GM12878 (cell line): ENCODE measurements at regions not wholly inside any gene's neighbourhood (a gene's known extent, or its start where the extent isn't known, plus 50 kb on each side); places are given as distances from the start of the nearest gene placed in this dataset.

ENCODE experiments used
- ATAC-seq: fragments of 200-7000 bp; cut with Tn5 transposase; 3 replicates; pipeline ENCODE4 v1.9.1; 2020; ENCODE audit warnings: mild to moderate bottlenecking, moderate library complexity
- BruUV-seq: library from RNA; stranded (reverse); fragments of 400-500 nt; replicated peaks from 2 replicates; lab custom pipeline; 2021; lab: Mats Ljungman, UMichigan
- CTCF ChIA-PET: fragments of 300-600 bp; sonication (Branson Sonifier 250); formaldehyde crosslinking; extraction: SDS; loops from one replicate; lab custom pipeline; 2021; ENCODE audit warnings: inconsistent platforms; lab: Yijun Ruan, JAX
- POLR2A ChIA-PET: fragments of 350-600 bp; formaldehyde crosslinking; extraction: SDS; loops from one replicate; lab custom pipeline; 2021; ENCODE audit warnings: inconsistent platforms; lab: Charles Lee
- RAD21 ChIA-PET: fragments of 300-600 bp; sonication (Branson Sonifier 250); formaldehyde crosslinking; loops from one replicate; lab custom pipeline; 2023; ENCODE audit warnings: antibody characterized with exemption; ENCODE audit not compliant: unreplicated experiment; lab: Charles Lee
- SMC1A ChIA-PET: fragments of 300-600 bp; sonication (Branson Sonifier 250); formaldehyde crosslinking; loops from one replicate; lab custom pipeline; 2023; ENCODE audit not compliant: unreplicated experiment, uncharacterized antibody; lab: Charles Lee
- DNase-seq: peaks from one replicate; pipeline ENCODE4 v3.0.0-alpha.2; 2011; ENCODE audit warnings: low read depth, low spot score
- FAIRE-seq: peaks from 3 replicates; lab custom pipeline; 2011; peaks lifted over from hg19 to GRCh38; lab: Jason Lieb, UNC
- H2AFZ ChIP-seq: 2 replicates; pipeline ENCODE4 v1.6.0; 2011; ENCODE audit warnings: low read depth, low read length, control low read depth; ENCODE audit not compliant: control insufficient read depth
- H3K27ac ChIP-seq: 2 replicates; pipeline ENCODE4 v1.5.1; 2011; ENCODE audit warnings: control low read depth; ENCODE audit not compliant: control insufficient read depth, insufficient read depth
- H3K27me3 ChIP-seq, 2 experiments: replicated peaks in 1 of 2; 2 replicates each; pipeline versions ENCODE4 v1.6.0 to v1.6.1; 2011; ENCODE audit warnings: low read length in 1 of 2; ENCODE audit not compliant: control insufficient read depth in 2 of 2, insufficient read depth in 2 of 2
- H3K36me3 ChIP-seq, 2 experiments: 2 replicates each; pipeline ENCODE4 v1.5.1; 2011; ENCODE audit warnings: low read length in 1 of 2; ENCODE audit not compliant: control insufficient read depth in 2 of 2, insufficient read depth in 2 of 2
- H3K4me1 ChIP-seq: 2 replicates; pipeline ENCODE4 v1.6.1; 2011; ENCODE audit warnings: mild to moderate bottlenecking, low read length, moderate library complexity, mixed read lengths; ENCODE audit not compliant: control insufficient read depth, insufficient read depth
- H3K4me2 ChIP-seq: 2 replicates; pipeline ENCODE4 v1.6.0; 2011; ENCODE audit warnings: control low read depth; ENCODE audit not compliant: control insufficient read depth, insufficient read depth
- H3K4me3 ChIP-seq: fragments of 200-600 bp; sonication (generic); 2 replicates; pipeline ENCODE4 v1.5.1; 2016
- H3K79me2 ChIP-seq: 2 replicates; pipeline ENCODE4 v1.6.0; 2011; ENCODE audit warnings: low read length; ENCODE audit not compliant: control insufficient read depth, insufficient read depth
- H3K9ac ChIP-seq: 2 replicates; pipeline ENCODE4 v1.8.0; 2011; ENCODE audit warnings: low read length, control low read depth, mixed read lengths; ENCODE audit not compliant: control insufficient read depth, insufficient read depth
- H3K9me3 ChIP-seq: replicated peaks from 3 replicates; pipeline ENCODE4 v1.5.1; 2011; ENCODE audit warnings: mild to moderate bottlenecking, low read length; ENCODE audit not compliant: control insufficient read depth, insufficient read depth
- H4K20me1 ChIP-seq: 2 replicates; pipeline ENCODE4 v1.6.0; 2011; ENCODE audit not compliant: control insufficient read depth, insufficient read depth
- CHD2 ChIP-seq: IDR thresholded peaks from 2 replicates; pipeline ENCODE4 v1.6.1; 2011; ENCODE audit warnings: low read depth, low read length, improper control_type of control experiment, borderline replicate concordance
- E2F4 ChIP-seq: IDR thresholded peaks from 2 replicates; pipeline ENCODE4 v1.6.1; 2012; ENCODE audit warnings: low read depth, low read length, improper control_type of control experiment
- EP300 ChIP-seq, 2 experiments: fragments of 150-350 bp in 1 of 2; IDR thresholded peaks; 2 replicates each; pipeline ENCODE4 v1.6.1; 2011 to 2012; ENCODE audit warnings: low read depth in 2 of 2, low read length in 2 of 2, borderline replicate concordance in 1 of 2, improper control_type of control experiment in 1 of 2, inconsistent platforms in 1 of 2; ENCODE audit not compliant: control insufficient read depth in 1 of 2
- FOXM1 ChIP-seq: IDR thresholded peaks from 2 replicates; pipeline ENCODE4 v1.6.1; 2012; ENCODE audit warnings: low read depth, mild to moderate bottlenecking, inconsistent platforms, low read length, moderate library complexity
- HDAC2 ChIP-seq: fragments of 200-600 bp; sonication (generic); IDR thresholded peaks from 2 replicates; pipeline ENCODE4 v1.6.1; 2017
- KLF5 ChIP-seq: fragments of 450-650 bp; IDR thresholded peaks from 2 replicates; pipeline ENCODE4 v1.6.1; 2014; ENCODE audit warnings: mild to moderate bottlenecking; ENCODE audit not compliant: partially characterized antibody
- NBN ChIP-seq: fragments of 450-650 bp; IDR thresholded peaks from 2 replicates; pipeline ENCODE4 v1.6.1; 2016
- REST ChIP-seq: IDR thresholded peaks from 2 replicates; pipeline ENCODE4 v1.6.1; 2012; ENCODE audit warnings: mild to moderate bottlenecking, low read depth, low read length
- SKIL ChIP-seq: fragments of 450-650 bp; IDR thresholded peaks from 2 replicates; pipeline ENCODE4 v1.6.1; 2017; ENCODE audit warnings: mild to moderate bottlenecking, low read depth, inconsistent platforms; ENCODE audit not compliant: poor library complexity, severe bottlenecking
- SUPT20H ChIP-seq: IDR thresholded peaks from 2 replicates; pipeline ENCODE4 v1.6.1; 2011; ENCODE audit warnings: low read depth, mild to moderate bottlenecking, low read length, moderate library complexity, borderline replicate concordance; ENCODE audit not compliant: control insufficient read depth
- ZZZ3 ChIP-seq: IDR thresholded peaks from 2 replicates; pipeline ENCODE4 v1.6.1; 2011; ENCODE audit warnings: low read depth; ENCODE audit not compliant: control insufficient read depth, insufficient read length
- WGBS: methylation state at CpG from one replicate; pipeline ENCODE4 v1.1.6; 2016; ENCODE audit warnings: low lambda C conversion rate; ENCODE audit not compliant: insufficient replicate concordance, insufficient coverage; ENCODE audit errors: missing lambda C conversion rate; 5-methylcytosine and 5-hydroxymethylcytosine counted together
- in situ Hi-C: fragments of 300-500 bp; cut with MboI; formaldehyde crosslinking; loops from 9 replicates; pipeline ENCODE4 v1.14.3; 2018; ENCODE audit warnings: mixed read lengths
- intact Hi-C: fragments of 100-400 bp; cut with micrococcal nuclease; formaldehyde crosslinking; loops from one replicate; pipeline ENCODE4 v1.14.2; 2022; ENCODE audit not compliant: unreplicated experiment

GRCh38 chr18:64614446-64614845 is 465.6 kb upstream of the LINC00305 start:
- Histone ChIP-seq H3K4me1 (no peaks in the 10 kb centered on the region), H3K36me3 (no peaks in the 10 kb centered on the region), H3K79me2 (no peaks in the 10 kb centered on the region), H4K20me1 (no peaks in the 10 kb centered on the region), H2AFZ (no peak overlapping the region), H3K4me2 (no peak overlapping the region), H3K9me3 (no peaks in the 10 kb centered on the region), H3K4me3 (no peak overlapping the region), H3K9ac (no peak overlapping the region), H3K27me3 (no peaks in the 10 kb centered on the region), H3K27ac (no peak overlapping the region)
- FAIRE-seq (no peak), DNase-seq (no peak), ATAC-seq (no peak)
- 38% methylated on average over 1 of the region's 1 CpG for WGBS
- in situ Hi-C loops (no loop called here), intact Hi-C loops (no loop called here)
- no TSS peak for BruUV-seq
- ChIA-PET RAD21 (no interaction called here), CTCF (no interaction called here), SMC1A (interaction anchor here (0.6 kb wide), 1 partner anchor 112 kb away, joined by 3 read pairs; no protein-coding TSS in a partner anchor), POLR2A (no interaction called here)
- TF ChIP-seq CHD2 (no peak), SKIL (no peak), E2F4 (no peak), KLF5 (no peak), HDAC2 (no peak), NBN (no peak), EP300 (IDR thresholded peaks at IDR 0.05; ENCODE audit: borderline replicate concordance in 1 of 2, control insufficient read depth in 1 of 2, low read depth in 2 of 2, low read length in 2 of 2) (no peak), SUPT20H (no peak), FOXM1 (no peak), ZZZ3 (no peak), REST (no peak)
